HG03280 (cell line): ENCODE measurements at regions not wholly inside any gene's neighbourhood (a gene's known extent, or its start where the extent isn't known, plus 50 kb on each side); places are given as distances from the start of the nearest gene placed in this dataset.

Experiments
- ATAC-seq: cut with Tn5 transposase; IDR thresholded peaks from one replicate; pipeline ENCODE4 v1.9.1; 2021; ENCODE audit warnings: mild to moderate bottlenecking, moderate library complexity; ENCODE audit not compliant: unreplicated experiment

DNA sequence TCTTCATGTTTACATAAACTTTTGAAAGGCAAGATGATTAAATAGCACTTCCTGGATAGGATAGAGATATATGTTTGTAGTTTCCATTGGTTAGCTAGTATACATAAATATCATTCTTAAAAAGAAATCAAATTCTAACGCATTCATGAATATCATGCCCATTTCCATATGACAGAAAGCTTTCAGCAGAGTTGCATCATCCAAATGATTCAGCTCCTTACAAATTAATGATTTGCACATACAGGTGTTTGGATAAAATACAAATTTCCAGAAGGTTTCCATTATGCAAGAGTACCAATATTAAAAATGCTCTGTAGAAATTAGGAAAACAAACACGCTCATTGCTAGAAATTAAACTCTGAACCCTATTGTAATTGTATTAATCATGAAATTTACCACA is 264.4 kb downstream of the FOXG1 start:
- no peak for ATAC-seq

DNA sequence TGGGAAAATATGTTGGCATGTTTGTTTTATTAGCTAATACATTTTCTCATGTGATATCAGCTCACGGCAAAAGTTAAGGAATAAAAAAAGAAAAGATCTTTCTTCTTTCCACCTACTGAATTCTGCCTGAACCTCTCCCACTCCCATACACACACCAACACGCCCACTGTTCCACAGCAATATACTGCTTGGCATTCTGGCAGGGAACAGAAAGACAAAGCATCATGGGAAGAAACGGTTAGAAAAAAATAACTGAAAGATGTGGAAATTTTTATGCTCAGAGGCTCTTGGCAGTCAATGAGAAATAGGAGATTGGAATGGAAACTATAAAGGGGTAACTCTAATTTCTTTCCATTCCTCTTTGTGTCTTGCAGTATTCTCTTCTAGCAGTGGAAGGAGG is 268.5 kb downstream of the FOXG1 start:
- ATAC-seq = no peak

- no peak for ATAC-seq
Observed at GRCh38 chr14:29037411-29037810, 270.8 kb downstream of the FOXG1 start.

DNA sequence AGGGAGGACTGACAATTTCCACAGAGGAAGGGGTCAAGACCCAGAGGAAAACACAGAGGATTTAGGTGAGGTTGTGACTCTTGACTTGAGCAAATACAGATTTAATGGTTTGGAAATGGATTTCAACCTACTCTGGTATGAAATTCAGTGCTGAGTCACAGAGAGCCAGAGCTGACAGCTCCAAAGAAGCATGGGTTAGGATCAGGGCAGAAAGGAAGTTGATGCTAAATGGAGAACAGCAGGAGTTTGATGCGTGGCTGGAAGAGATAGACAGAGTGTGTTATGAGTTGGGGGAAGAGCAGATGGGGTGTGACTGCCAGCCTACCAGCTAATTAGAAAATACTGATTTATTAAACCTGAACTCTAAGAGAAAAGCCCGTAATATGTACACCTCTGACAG is 272.6 kb downstream of the FOXG1 start:
- no peak for ATAC-seq

- no peak for ATAC-seq
Observed at GRCh38 chr14:29042551-29042950, 276.0 kb downstream of the FOXG1 start.

- no peak for ATAC-seq
Observed at GRCh38 chr14:29043737-29044136, 277.1 kb downstream of the FOXG1 start.

DNA sequence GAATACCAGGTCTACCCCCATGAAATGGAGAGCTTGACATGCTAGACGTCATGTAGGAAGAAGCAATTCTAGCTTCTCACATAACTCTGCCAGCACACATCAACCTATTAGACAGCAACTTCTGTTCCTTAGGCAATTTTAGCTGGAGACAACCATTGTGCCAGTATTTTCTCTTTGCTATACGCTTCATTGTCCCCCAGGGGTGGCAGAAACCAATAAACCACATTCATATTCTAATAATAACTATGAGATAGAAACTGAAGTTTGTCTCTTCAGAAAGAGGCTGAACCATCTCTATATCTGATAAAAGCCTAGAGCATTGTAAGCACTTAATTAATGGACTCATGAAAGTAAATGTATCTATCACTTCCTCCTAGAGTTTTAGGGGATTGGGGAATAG is 278.6 kb downstream of the FOXG1 start:
- no peak for ATAC-seq

GRCh38 chr14:29054119-29054518 is 287.5 kb downstream of the FOXG1 start:
- ATAC-seq = no peak

DNA sequence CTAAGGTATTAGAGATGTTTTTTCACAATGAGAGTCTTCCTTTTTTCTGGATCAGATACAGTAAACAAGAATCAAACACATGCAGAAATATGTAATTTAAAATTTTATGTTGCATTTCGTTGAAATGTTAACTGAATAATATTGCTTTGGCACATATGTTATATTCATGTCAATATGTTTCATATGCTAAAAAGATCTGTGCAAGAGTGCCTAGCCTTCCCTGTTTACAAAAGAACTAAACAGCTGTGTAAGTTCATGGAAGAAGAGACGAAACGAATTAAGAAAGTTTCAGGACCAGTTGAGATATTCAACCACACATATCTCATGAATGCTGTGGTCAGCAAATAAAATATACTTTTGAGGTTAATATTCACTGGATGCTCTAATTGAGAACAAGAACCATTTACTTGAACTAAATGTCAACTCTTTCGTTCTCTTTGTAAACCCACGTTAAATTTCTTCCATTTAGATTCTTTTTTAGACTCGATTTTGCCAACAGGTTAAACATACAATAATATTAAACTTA is 289.5 kb downstream of the FOXG1 start:
- no peak for ATAC-seq

DNA sequence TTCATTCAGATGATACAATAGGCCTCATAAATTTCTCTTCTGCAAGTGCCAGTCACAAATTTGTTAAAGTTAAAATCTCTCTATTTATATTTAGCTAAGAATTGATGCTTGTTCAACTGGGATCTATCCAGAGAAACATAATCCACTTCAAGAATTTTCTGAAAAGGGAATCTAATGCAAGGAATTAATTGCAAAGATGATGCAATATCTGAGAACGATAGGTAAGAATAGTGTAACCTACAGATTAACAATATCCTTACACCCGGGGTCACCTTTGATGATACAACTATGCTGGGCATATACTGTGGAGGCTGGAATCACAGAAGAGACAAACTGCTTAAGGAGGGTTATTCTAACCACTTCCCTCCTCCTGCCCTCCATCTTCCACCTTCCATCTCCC is 295.1 kb downstream of the FOXG1 start:
- no peak for ATAC-seq

DNA sequence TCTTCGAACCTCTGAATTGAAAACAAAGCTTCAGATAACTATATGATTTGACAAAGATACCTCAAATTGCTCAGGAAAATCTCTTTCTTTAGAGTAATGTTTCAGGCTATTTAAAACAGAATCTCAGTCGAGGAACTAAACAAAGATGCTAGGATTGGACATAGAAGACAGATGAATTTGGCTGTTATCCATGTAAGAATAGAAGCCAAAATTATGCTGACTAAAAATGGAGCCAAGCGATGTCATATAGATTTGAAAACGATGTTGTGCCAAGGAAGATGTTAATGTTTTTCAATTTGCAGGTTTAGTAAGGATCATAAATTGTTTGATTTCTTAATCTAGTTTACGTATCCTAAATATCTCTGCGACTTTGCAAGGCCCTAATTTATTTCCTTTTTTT is 295.9 kb downstream of the FOXG1 start:
- no peak for ATAC-seq

- no peak for ATAC-seq
Observed at GRCh38 chr14:29062976-29063375, 296.4 kb downstream of the FOXG1 start.

DNA sequence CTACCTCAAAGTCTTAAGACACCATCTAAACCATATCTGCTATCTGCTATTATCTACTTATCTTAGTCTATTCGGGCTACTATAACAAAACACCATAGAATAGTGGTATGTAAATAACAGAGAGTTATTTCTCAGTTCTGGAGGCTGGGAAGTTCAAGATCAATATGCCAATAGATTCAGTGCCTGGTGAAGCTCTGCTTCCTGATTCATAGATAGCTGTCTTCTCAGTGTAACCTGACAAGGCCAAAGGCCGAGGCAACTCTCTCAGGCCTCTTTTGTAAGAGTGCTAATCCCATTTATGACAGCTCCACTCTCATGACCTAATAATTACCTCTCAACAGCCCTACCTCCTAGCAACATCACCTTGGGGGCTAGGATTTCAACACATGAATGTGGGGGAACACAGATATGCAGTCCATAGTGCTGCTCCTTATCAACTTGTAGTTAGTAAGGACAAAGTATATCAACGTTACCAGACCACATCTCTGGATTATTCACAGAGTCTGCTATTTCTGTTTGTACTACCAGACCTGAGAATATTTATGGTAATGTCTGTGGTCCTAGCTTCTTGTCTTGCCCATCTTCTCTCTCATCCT is 297.8 kb downstream of the FOXG1 start:
- ATAC-seq = no peak

DNA sequence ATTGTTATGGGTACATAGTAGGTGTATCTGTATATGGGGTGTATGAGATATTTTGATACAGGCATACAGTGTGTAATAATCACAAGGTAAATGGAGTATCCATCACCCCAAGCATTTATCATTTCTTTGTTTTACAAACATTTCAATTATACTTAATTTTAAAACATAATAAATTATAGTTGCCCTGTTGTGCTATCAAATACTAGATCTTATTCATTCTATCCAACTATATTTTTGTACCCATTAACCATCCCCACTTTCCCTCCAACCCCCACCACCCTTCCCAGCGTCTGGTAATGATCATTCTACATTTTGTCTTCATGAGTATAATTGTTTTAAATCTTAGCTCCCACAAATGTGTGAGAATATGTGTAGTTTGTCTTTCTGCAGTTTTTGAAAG is 302.6 kb downstream of the FOXG1 start:
- no peak for ATAC-seq

GRCh38 chr14:29075761-29076160 is 309.2 kb downstream of the FOXG1 start:
- no peak for ATAC-seq

DNA sequence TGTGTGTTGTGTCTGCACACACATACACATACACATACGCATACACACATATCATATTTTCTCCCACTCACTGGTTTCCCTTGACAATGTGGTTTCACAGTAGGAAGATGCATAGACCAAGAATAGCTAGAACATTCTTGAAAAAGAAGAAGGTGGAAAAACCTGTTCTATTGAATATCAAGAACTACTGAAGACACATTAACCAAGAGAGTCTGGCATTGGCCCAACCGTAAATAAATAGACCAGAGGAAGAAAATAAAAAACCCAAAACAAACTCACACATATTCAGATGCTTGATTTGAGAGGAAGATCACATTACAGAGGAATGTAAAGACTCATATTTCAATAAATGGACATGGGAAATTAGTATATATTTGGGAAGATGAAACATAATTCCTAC is 311.3 kb downstream of the FOXG1 start:
- ATAC-seq = no peak

GRCh38 chr14:29078810-29079522 is 312.4 kb downstream of the FOXG1 start:
- ATAC-seq = no peak

DNA sequence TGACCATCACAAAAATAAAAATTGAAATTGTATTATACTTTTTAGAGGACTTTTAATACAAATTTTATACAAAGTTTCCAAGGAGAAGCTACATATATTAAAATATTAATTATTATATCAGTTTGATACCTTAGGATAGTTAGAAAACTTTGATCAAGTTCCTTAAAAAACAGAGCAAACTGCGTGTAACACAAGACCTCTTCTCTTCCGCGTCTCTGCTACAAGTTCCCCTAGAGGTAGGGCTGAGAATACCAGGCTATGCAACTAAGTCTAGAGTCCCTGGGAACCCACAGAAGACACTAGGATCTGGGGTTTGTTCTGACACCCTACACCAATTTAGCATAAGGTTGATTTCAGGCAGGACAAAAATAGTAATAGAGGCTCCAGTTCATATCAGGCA is 319.0 kb downstream of the FOXG1 start:
- no peak for ATAC-seq

DNA sequence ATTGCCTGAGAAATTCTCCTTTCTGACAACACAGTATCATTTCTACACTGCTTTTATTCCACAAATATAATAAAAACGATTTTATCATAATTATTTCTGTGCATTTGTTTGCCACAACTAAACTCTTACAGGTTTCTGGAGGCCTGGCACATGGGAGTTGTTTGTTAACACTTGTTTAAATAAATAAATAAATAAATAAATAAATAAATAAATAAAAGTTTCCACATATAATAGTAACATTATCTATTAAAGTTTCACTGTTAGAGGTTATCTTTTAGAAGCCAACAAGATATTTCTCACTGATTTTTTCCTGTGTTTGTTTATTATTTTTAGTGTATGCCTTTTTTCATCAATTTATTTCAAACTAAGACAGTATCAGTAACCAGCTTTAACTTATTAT is 323.3 kb downstream of the FOXG1 start:
- ATAC-seq = no peak

DNA sequence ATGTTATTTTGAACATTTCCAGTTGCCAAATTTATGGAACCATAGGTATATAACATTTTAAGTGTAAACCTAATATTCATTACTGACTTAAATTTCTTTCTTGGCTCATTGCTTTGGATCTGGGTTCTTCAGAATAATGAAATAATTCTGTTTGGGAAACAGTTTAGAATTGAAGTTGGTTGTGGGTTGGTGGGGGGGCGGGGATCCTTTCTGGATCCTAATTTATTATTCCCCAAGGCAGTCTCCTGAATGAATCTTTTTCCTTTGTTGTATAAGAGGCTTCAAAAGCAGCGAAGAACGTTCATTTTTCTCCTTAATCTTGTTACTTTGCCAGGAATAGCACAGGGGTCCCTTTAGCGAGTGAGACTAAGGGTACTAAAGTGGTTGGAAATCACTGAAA is 325.5 kb downstream of the FOXG1 start:
- no peak for ATAC-seq

GRCh38 chr14:29097476-29097875 is 330.9 kb downstream of the FOXG1 start:
- ATAC-seq = no peak

DNA sequence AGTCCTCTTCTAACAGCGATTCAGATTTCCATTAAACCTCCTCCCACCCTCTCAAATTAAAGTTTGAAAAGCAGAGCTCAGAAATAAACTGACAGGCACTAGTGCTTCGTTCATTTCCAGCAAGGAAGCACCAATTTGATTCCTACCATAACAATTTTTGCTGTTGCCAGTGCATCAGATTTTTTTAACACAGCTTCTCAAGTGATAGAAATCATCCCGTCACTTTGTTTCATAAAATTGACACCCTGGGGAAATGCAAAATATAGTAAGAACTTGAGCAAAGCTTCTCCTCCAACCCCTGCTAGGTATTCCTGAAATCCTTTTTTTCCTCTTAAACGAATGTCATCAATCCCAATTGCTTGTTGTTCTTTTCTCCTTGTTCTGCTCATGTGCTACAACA is 332.1 kb downstream of the FOXG1 start:
- no peak for ATAC-seq

GRCh38 chr14:29102266-29102665 is 335.7 kb downstream of the FOXG1 start:
- ATAC-seq = no peak
